ENCODE measurements at regions not wholly inside any gene's neighbourhood (a gene's known extent, or its start where the extent isn't known, plus 50 kb on each side); places are given as distances from the start of the nearest gene placed in this dataset.

- H3K36me3 ChIP-seq (ENCODE audit: control insufficient read depth in 2 of 2, insufficient read depth in 2 of 2, low read length in 1 of 2): no peaks in the 10 kb centered on the region
- no TSS peak for BruUV-seq (replicated peaks)
- peaks cover 9% of the 10 kb centered on the region for H3K4me1 ChIP-seq (ENCODE audit: control insufficient read depth, insufficient read depth, low read length)
- H2AFZ ChIP-seq (ENCODE audit: control insufficient read depth, low read depth, low read length): no peak overlapping the region
- CTCF ChIA-PET: interaction anchor here (0.7 to 1.9 kb wide), 2 partner anchors 29 to 121 kb away, joined by 3 to 6 read pairs; no protein-coding TSS in a partner anchor
- DNase-seq (ENCODE audit: low read depth, low spot score) (no peak), ATAC-seq (no peak), FAIRE-seq (peak; percentile 7)
- H3K79me2 ChIP-seq (ENCODE audit: control insufficient read depth, insufficient read depth, low read length): no peaks in the 10 kb centered on the region
- H4K20me1 ChIP-seq (ENCODE audit: control insufficient read depth, insufficient read depth): no peaks in the 10 kb centered on the region
- no peak overlapping the region for H3K9ac ChIP-seq (ENCODE audit: control insufficient read depth, insufficient read depth, low read length)
- no peak overlapping the region for H3K4me3 ChIP-seq
- no peak overlapping the region for H3K27ac ChIP-seq (ENCODE audit: control insufficient read depth, insufficient read depth)
- SMC1A ChIA-PET (ENCODE audit: uncharacterized antibody, unreplicated experiment): interaction anchor here (1.8 kb wide), 1 partner anchor 19 kb away, joined by 4 read pairs; no protein-coding TSS in a partner anchor
- no peaks in the 10 kb centered on the region for H3K9me3 ChIP-seq (replicated peaks; ENCODE audit: control insufficient read depth, insufficient read depth, low read length)
- no peaks in the 10 kb centered on the region; a peak in 1 of 4 replicates for H3K27me3 ChIP-seq (replicated peaks in 1 of 2; ENCODE audit: control insufficient read depth in 2 of 2, insufficient read depth in 2 of 2, low read length in 1 of 2)
- in situ Hi-C loops (cut with MboI) (no loop called here), intact Hi-C loops (cut with micrococcal nuclease; ENCODE audit: unreplicated experiment) (loop anchor here (10.0 kb wide), 1 partner anchor 254 kb away; no protein-coding TSS in a partner anchor)
- no peak overlapping the region for H3K4me2 ChIP-seq (ENCODE audit: control insufficient read depth, insufficient read depth)
- 33% methylated on average over 3 of the region's 3 CpGs for WGBS (ENCODE audit: insufficient coverage, insufficient replicate concordance, low lambda C conversion rate, missing lambda C conversion rate)
- POLR2A ChIA-PET: no interaction called here
- RAD21 ChIA-PET (ENCODE audit: unreplicated experiment): no interaction called here
- no peak for TF ChIP-seq MYB (IDR thresholded peaks at IDR 0.05; ENCODE audit: borderline replicate concordance, low read depth, low read length)
- TF ChIP-seq PBX3 (IDR thresholded peaks at IDR 0.05; ENCODE audit: insufficient replicate concordance, low read depth, low read length): no peak
- no peak for TF ChIP-seq NRF1 (conservative IDR thresholded peaks at IDR 0.05; ENCODE audit: low read depth, low read length)
- no peak for TF ChIP-seq YY1 (IDR thresholded peaks at IDR 0.05; ENCODE audit: low read depth, low read length)
- TF ChIP-seq ESRRA (IDR thresholded peaks at IDR 0.05; ENCODE audit: low read length): no peak
- TF ChIP-seq KLF5 (IDR thresholded peaks at IDR 0.05; ENCODE audit: partially characterized antibody): no peak
- TF ChIP-seq PAX5 (IDR thresholded peaks at IDR 0.05; ENCODE audit: borderline replicate concordance, low read depth, low read length): no peak
- no peak for TF ChIP-seq RELB (IDR thresholded peaks at IDR 0.05; ENCODE audit: low read depth)
- TF ChIP-seq JUND (IDR thresholded peaks at IDR 0.05; ENCODE audit: low read depth, low read length): no peak
- no peak for TF ChIP-seq ZBTB33 (IDR thresholded peaks at IDR 0.05)
- no peak for TF ChIP-seq HCFC1 (IDR thresholded peaks at IDR 0.05; ENCODE audit: low read length)
- TF ChIP-seq ZBTB40 (IDR thresholded peaks at IDR 0.05; ENCODE audit: borderline replicate concordance): no peak
- TF ChIP-seq MLLT1 (IDR thresholded peaks at IDR 0.05): no peak
- no peak for TF ChIP-seq YBX1 (IDR thresholded peaks at IDR 0.05)
Measured at GRCh38 chr5:111670826-111671492, 86.0 kb downstream of the NREP start.
